ENCODE measurements at regions not wholly inside any gene's neighbourhood (a gene's known extent, or its start where the extent isn't known, plus 50 kb on each side); places are given as distances from the start of the nearest gene placed in this dataset.

DNA sequence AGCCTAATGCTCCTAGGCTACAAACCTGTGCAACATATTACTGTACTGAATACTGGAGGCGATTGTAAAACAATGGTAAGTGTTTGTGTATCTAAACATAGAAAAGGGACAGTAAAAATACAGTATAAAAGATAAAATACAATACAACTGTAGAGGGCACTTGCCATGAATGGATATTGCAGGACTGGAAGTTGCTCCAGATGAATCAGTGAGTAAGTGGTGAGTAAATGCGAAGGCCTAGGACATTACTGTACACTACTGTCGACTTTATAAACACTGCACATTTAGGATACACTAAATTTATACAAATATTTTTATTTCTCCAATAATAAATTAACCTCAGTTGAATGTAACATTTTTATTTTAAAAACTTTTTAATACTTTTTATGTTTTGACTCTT is 485.0 kb downstream of the MMUT start:
- TF ChIP-seq, protein P1, sequence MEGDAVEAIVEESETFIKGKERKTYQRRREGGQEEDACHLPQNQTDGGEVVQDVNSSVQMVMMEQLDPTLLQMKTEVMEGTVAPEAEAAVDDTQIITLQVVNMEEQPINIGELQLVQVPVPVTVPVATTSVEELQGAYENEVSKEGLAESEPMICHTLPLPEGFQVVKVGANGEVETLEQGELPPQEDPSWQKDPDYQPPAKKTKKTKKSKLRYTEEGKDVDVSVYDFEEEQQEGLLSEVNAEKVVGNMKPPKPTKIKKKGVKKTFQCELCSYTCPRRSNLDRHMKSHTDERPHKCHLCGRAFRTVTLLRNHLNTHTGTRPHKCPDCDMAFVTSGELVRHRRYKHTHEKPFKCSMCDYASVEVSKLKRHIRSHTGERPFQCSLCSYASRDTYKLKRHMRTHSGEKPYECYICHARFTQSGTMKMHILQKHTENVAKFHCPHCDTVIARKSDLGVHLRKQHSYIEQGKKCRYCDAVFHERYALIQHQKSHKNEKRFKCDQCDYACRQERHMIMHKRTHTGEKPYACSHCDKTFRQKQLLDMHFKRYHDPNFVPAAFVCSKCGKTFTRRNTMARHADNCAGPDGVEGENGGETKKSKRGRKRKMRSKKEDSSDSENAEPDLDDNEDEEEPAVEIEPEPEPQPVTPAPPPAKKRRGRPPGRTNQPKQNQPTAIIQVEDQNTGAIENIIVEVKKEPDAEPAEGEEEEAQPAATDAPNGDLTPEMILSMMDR (IDR thresholded peaks at IDR 0.05), result no peak
- intact Hi-C loops (cut with DNase I), result no loop called here
- Histone ChIP-seq H3K9me3 (no peaks in the 10 kb centered on the region), H3K27me3 (no peaks in the 10 kb centered on the region), H3K36me3 (no peaks in the 10 kb centered on the region), H3K9ac (ENCODE audit: low read depth in 2 of 2, low read length in 2 of 2) (no peak overlapping the region), H3K4me1 (no peaks in the 10 kb centered on the region), H3K4me3 (no peak overlapping the region), H3K27ac (no peak overlapping the region)
- no peak for DNase-seq

DNA sequence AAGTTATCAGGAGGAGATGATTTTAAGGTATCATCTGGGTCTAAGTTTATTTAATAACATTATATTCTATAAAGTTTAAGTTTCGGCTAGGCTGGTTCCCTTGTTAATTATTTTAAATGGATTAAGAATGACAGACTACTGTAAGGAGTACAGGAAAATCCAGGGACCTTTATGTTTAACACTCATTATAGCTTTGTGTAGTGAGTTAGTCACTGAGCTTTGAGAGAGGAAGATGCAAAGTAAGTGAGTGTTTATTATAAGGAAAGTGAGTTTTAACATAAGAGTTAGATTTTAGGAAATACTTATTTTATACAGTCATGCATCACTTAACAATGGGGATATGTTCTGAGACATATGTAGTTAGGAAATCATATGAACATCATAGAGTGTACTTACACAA is 485.5 kb downstream of the MMUT start:
- intact Hi-C loops (cut with DNase I), result no loop called here
- TF ChIP-seq, protein P1 (IDR thresholded peaks at IDR 0.05), result no peak
- no peaks in the 10 kb centered on the region for H3K27me3 ChIP-seq

DNA sequence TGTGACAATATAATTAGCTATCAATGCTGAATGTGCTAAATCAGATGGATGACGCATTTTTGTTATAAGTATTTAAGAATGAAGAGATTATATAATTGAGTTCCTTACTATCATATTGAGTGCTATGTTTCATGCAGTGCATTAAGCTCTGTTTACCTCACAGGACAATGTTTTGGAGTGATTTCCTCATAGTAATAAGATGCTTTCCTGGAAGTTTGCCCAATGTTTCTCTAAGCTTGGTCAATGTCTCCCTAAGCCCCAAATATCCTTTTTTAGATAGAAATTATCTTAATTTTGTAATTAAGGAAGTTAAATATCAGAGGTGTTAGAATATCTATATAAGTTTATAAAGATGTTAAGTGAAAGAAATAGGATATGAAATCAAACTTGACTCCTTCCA is 489.6 kb downstream of the MMUT start:
- Histone ChIP-seq H3K27me3 (no peaks in the 10 kb centered on the region), H3K4me3 (no peak overlapping the region), H3K27ac (no peak overlapping the region), H3K9ac (ENCODE audit: low read depth in 2 of 2, low read length in 2 of 2) (no peak overlapping the region), H3K36me3 (no peaks in the 10 kb centered on the region), H3K9me3 (no peaks in the 10 kb centered on the region), H3K4me1 (no peaks in the 10 kb centered on the region)
- DNase-seq, result no peak
- intact Hi-C loops (cut with DNase I), result no loop called here
- TF ChIP-seq, protein P1 (IDR thresholded peaks at IDR 0.05), result no peak

More for the DNA sequence above, 485.5 kb downstream of the MMUT start:
- H3K4me1 ChIP-seq, result no peaks in the 10 kb centered on the region
- H3K9ac ChIP-seq (ENCODE audit: low read depth in 2 of 2, low read length in 2 of 2), result no peak overlapping the region
- H3K36me3 ChIP-seq, result no peaks in the 10 kb centered on the region
- DNase-seq, result no peak
- H3K9me3 ChIP-seq, result no peaks in the 10 kb centered on the region
- no peak overlapping the region for H3K4me3 ChIP-seq
- no peak overlapping the region for H3K27ac ChIP-seq

DNA sequence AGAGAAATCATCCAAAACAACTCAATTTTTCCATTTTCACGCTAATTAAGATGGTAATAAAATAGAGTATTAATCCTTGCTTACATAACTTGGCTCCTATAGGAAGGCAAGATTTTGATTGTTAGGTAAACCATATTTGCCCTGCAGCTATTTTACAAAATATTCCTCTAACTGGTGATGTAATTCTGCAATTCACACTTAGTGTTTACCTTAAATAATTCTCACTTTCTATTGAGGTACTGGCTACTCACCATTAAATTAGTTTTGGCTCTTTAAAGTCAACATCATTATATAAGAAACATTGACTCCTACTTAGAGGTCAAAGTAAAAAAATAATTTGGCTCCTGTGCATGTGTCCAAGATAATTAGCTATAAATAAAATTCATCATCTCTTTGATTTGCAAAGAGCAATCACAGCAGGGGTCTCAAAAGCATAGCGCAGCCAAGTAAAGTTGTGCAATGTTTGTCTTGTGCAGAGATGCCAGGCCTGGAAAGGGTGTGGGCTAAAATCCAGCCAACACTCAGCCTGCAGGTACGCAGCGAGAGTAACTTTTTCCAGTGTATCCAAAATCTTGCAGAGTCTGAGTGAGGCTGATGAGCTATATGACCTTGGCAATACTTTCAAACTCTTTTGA is 501.2 kb downstream of the MMUT start:
- H3K9ac ChIP-seq (ENCODE audit: low read depth in 2 of 2, low read length in 2 of 2), result no peak overlapping the region
- no peaks in the 10 kb centered on the region for H3K27me3 ChIP-seq
- TF ChIP-seq, protein P1 (IDR thresholded peaks at IDR 0.05), result no peak
- no peak overlapping the region for H3K27ac ChIP-seq
- intact Hi-C loops (cut with DNase I), result no loop called here
- no peak for DNase-seq
- H3K4me3 ChIP-seq, result no peak overlapping the region
- H3K9me3 ChIP-seq, result no peaks in the 10 kb centered on the region
- no peaks in the 10 kb centered on the region for H3K36me3 ChIP-seq
- H3K4me1 ChIP-seq, result no peaks in the 10 kb centered on the region

DNA sequence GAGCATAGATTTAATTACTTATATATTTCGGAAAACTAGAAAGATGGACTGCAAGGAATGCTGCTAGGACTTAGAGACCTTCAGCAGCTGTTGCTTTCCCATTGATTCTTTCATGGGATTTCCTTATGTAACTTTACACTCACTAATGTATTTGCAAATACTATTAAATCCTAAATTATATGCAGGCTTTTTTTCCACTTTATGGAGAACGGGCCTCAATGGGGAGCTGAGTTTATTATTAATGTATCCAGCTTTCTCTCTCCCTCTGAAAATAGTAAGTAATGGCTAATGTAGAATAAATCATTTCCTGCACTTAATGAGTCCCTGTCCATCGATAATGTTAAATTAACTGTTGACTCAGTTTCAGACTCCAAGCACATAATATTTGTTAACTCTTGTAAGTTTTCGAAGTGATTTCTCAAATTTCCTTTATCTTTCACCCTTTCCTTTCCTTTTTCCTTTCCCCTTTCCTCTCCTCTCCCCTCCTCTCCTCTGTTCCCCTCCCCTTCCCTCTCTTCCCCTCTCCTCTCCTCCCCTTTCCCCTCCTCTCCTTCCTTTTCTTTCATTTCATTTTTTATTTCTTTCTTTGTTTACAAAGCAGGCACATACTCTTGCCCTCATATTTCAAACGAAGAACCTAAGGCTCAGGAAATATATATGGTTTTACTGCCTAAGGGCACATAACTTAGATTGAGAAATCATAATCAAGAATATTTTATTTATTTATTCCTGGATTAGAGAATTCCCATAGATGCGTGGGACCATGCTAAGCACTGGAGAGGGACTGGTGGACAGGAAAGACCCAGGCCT is 503.6 kb downstream of the MMUT start:
- Histone ChIP-seq H3K4me3 (no peak overlapping the region), H3K36me3 (no peaks in the 10 kb centered on the region), H3K9me3 (no peaks in the 10 kb centered on the region), H3K27ac (no peak overlapping the region), H3K27me3 (no peaks in the 10 kb centered on the region), H3K9ac (ENCODE audit: low read depth in 2 of 2, low read length in 2 of 2) (no peak overlapping the region), H3K4me1 (no peaks in the 10 kb centered on the region)
- TF ChIP-seq, protein P1 (IDR thresholded peaks at IDR 0.05), result no peak
- DNase-seq, result no peak
- intact Hi-C loops (cut with DNase I), result no loop called here

All from colonic mucosa (tissue), 4 donors.